DND-41 (cell line): ENCODE measurements at regions not wholly inside any gene's neighbourhood (a gene's known extent, or its start where the extent isn't known, plus 50 kb on each side); places are given as distances from the start of the nearest gene placed in this dataset.

Source experiments
- ATAC-seq: fragments of 200-7000 bp; cut with Tn5 transposase; 3 replicates; pipeline ENCODE4 v1.9.1; 2021; ENCODE audit warnings: low read depth; ENCODE audit not compliant: insufficient read depth
- DNase-seq: peaks from one replicate; pipeline ENCODE4 v3.0.0-alpha.2; 2020
- H2AFZ ChIP-seq: 2 replicates; pipeline ENCODE4 v1.6.0; 2012; ENCODE audit warnings: low read depth, low read length
- H3K27ac ChIP-seq: 2 replicates; pipeline ENCODE4 v1.5.1; 2012; ENCODE audit warnings: low read length, inconsistent platforms
- H3K27me3 ChIP-seq: fragments of 200-600 bp; sonication (generic); 2 replicates; pipeline ENCODE4 v1.6.0; 2012; ENCODE audit warnings: low read length, mild to moderate bottlenecking, inconsistent platforms; ENCODE audit not compliant: insufficient read depth, poor library complexity
- H3K36me3 ChIP-seq: 2 replicates; pipeline ENCODE4 v1.5.1; 2012; ENCODE audit warnings: low read length, inconsistent platforms; ENCODE audit not compliant: insufficient read depth
- H3K4me1 ChIP-seq: 2 replicates; pipeline ENCODE4 v1.5.1; 2012; ENCODE audit warnings: mild to moderate bottlenecking, low read length; ENCODE audit not compliant: insufficient read depth
- H3K4me2 ChIP-seq: 2 replicates; pipeline ENCODE4 v1.6.0; 2012; ENCODE audit warnings: mild to moderate bottlenecking, moderate library complexity, low read length, inconsistent platforms; ENCODE audit not compliant: insufficient read depth
- H3K4me3 ChIP-seq, 2 experiments: fragments of 200-600 bp in 1 of 2; shearing (Covaris generic) in 1 of 2; 2 replicates each; pipeline ENCODE4 v1.5.1; 2012 to 2016; ENCODE audit warnings: inconsistent platforms in 2 of 2, low read length in 2 of 2, mild to moderate bottlenecking in 2 of 2, low read depth in 1 of 2, moderate library complexity in 1 of 2
- H3K79me2 ChIP-seq: 2 replicates; pipeline ENCODE4 v1.6.0; 2012; ENCODE audit warnings: low read length, inconsistent platforms; ENCODE audit not compliant: insufficient read depth
- H3K9ac ChIP-seq: 2 replicates; pipeline ENCODE4 v1.6.0; 2012; ENCODE audit warnings: low read depth, mild to moderate bottlenecking, inconsistent platforms, low read length, moderate library complexity
- H3K9me3 ChIP-seq: 2 replicates; pipeline ENCODE4 v1.5.1; 2012; ENCODE audit warnings: low read length, moderate library complexity, mild to moderate bottlenecking, inconsistent platforms; ENCODE audit not compliant: insufficient read depth, severe bottlenecking
- H4K20me1 ChIP-seq: 2 replicates; pipeline ENCODE4 v1.6.0; 2012; ENCODE audit warnings: low read length; ENCODE audit not compliant: insufficient read depth
- EZH2 ChIP-seq: IDR thresholded peaks from 3 replicates; pipeline ENCODE4 v1.6.1; 2012; ENCODE audit warnings: borderline replicate concordance, low read depth, mild to moderate bottlenecking, moderate library complexity, low read length, inconsistent platforms; ENCODE audit not compliant: severe bottlenecking
- TF ChIP-seq, protein P1 (sequence below): IDR thresholded peaks from 2 replicates; pipeline ENCODE4 v1.5.1; 2012; ENCODE audit warnings: borderline replicate concordance, low read length, moderate library complexity, mild to moderate bottlenecking; ENCODE audit not compliant: poor library complexity, severe bottlenecking; ENCODE audit errors: extremely low read depth

DNA sequence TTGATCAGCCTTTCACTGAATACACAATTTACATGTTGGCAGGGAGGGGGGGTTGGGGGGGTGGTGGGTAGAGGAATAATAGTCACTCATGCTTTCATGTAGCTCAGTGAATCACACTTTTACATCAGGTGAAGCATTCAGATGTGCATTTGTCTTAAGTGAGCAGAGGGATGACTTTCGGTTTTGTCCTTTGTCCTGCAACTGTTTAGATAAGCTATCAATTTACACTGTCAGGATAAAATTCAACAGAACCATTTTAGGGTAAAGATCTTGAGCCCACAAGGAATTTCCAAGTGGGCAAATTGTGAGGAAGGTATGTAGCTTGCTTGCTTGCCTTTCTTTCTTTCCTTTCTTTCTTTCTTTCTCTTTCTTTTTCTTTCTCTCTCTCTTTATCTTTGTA is 576.2 kb downstream of the MTRR start:
- Histone ChIP-seq H3K27me3 (no peaks in the 10 kb centered on the region), H3K4me3 (no peak overlapping the region), H3K4me2 (no peak overlapping the region), H3K9me3 (no peaks in the 10 kb centered on the region), H4K20me1 (no peaks in the 10 kb centered on the region), H3K79me2 (no peaks in the 10 kb centered on the region), H3K9ac (no peak overlapping the region), H2AFZ (no peak overlapping the region), H3K36me3 (no peaks in the 10 kb centered on the region), H3K27ac (no peak overlapping the region), H3K4me1 (no peaks in the 10 kb centered on the region)
- ATAC-seq (no peak), DNase-seq (no peak)
- TF ChIP-seq, protein P1, sequence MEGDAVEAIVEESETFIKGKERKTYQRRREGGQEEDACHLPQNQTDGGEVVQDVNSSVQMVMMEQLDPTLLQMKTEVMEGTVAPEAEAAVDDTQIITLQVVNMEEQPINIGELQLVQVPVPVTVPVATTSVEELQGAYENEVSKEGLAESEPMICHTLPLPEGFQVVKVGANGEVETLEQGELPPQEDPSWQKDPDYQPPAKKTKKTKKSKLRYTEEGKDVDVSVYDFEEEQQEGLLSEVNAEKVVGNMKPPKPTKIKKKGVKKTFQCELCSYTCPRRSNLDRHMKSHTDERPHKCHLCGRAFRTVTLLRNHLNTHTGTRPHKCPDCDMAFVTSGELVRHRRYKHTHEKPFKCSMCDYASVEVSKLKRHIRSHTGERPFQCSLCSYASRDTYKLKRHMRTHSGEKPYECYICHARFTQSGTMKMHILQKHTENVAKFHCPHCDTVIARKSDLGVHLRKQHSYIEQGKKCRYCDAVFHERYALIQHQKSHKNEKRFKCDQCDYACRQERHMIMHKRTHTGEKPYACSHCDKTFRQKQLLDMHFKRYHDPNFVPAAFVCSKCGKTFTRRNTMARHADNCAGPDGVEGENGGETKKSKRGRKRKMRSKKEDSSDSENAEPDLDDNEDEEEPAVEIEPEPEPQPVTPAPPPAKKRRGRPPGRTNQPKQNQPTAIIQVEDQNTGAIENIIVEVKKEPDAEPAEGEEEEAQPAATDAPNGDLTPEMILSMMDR: no peak
- no peak for TF ChIP-seq EZH2

DNA sequence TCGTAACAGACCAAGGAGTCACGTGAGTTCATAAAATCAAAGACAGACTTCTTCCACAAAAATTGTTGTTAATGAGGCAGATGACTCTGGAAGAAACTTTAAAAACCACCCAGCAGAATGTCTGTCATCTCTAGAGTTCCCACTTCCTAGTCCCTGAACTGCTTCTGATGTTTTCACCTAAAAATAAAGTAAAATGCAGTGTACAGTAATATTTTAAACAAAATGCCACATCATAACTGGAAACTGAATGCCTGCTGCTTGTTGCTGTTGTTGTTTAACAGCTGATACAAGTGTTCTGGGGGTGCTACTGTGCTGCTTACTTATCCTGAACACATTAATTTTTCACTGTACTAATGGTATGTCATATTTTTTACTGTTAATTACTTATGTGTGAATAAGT is 577.2 kb downstream of the MTRR start:
- Histone ChIP-seq H3K27ac (no peak overlapping the region), H3K36me3 (no peaks in the 10 kb centered on the region), H3K9me3 (no peaks in the 10 kb centered on the region), H3K4me1 (no peaks in the 10 kb centered on the region), H4K20me1 (no peaks in the 10 kb centered on the region), H2AFZ (no peak overlapping the region), H3K9ac (no peak overlapping the region), H3K79me2 (no peaks in the 10 kb centered on the region), H3K4me3 (no peak overlapping the region), H3K27me3 (no peaks in the 10 kb centered on the region), H3K4me2 (no peak overlapping the region)
- ATAC-seq (no peak), DNase-seq (no peak)
- TF ChIP-seq, protein P1: no peak
- TF ChIP-seq EZH2: no peak

DNA sequence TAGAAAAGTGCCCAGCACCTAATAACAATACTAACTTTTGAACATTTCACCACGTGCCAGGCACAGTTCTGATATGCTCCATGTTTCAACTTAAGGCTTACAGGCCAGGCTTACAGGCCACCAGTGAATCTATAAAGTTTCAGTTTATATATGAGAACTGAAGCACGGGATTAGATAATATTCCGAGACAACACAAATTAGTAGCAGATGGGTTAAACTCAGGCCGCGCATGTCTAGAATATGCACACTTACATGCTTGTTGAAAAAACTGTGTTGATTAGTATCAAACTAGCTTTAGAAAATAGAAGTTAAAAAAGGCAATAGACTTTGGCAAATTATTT is 587.9 kb downstream of the MTRR start:
- H2AFZ ChIP-seq: peak overlapping the region; percentile 59
- peaks cover 25% of the 10 kb centered on the region for H3K79me2 ChIP-seq
- H3K4me3 ChIP-seq: peak overlapping the region; percentile 14 to 79; a peak in 3 of 4 replicates
- peak overlapping the region; percentile 76 for H3K9ac ChIP-seq
- TF ChIP-seq EZH2: no peak
- TF ChIP-seq, protein P1: no peak
- peak overlapping the region; percentile 70 for H3K27ac ChIP-seq
- no peaks in the 10 kb centered on the region for H4K20me1 ChIP-seq
- peaks cover 14% of the 10 kb centered on the region for H3K36me3 ChIP-seq
- ATAC-seq (no peak), DNase-seq (no peak)
- peak overlapping the region; percentile 81 for H3K4me2 ChIP-seq
- H3K9me3 ChIP-seq: peaks cover 4% of the 10 kb centered on the region
- no peaks in the 10 kb centered on the region for H3K27me3 ChIP-seq
- H3K4me1 ChIP-seq: peaks cover 33% of the 10 kb centered on the region
